Left lung (tissue), 4 donors: ENCODE measurements at regions not wholly inside any gene's neighbourhood (a gene's known extent, or its start where the extent isn't known, plus 50 kb on each side); places are given as distances from the start of the nearest gene placed in this dataset.
"Not testable (repeated sequence)": the region's sequence is repeated elsewhere in the genome, so short reads cannot be mapped to it uniquely, and the experiment has no call there.

ENCODE experiments used
- ATAC-seq: fragments of 200-7000 bp; cut with Tn5 transposase; one replicate; pipeline ENCODE4 v1.9.1; 2020; ENCODE audit warnings: moderate library complexity
- DNase-seq, 4 donors: peaks; one replicate each; pipeline ENCODE4 v3.0.0-alpha.2; 2013 to 2020
- H3K27ac ChIP-seq, 2 donors: fragments of 200-600 bp; sonication (generic) in 1 of 2; one replicate each; pipeline versions ENCODE4 v1.5.0 to v1.8.0; 2020 to 2021
- H3K27me3 ChIP-seq, 2 donors: fragments of 200-600 bp; sonication (generic) in 1 of 2; one replicate each; pipeline versions ENCODE4 v1.5.0 to v1.8.0; 2020 to 2021
- H3K36me3 ChIP-seq, 2 donors: fragments of 200-600 bp; sonication (generic) in 1 of 2; one replicate each; pipeline versions ENCODE4 v1.5.0 to v1.8.0; 2020 to 2021
- H3K4me1 ChIP-seq, 2 donors: fragments of 200-600 bp; one replicate each; pipeline ENCODE4 v1.8.0; 2021
- H3K4me3 ChIP-seq, 2 donors: fragments of 200-600 bp; sonication (generic) in 1 of 2; one replicate each; pipeline versions ENCODE4 v1.5.0 to v1.8.0; 2020 to 2021; ENCODE audit warnings: mild to moderate bottlenecking in 1 of 2
- H3K9me3 ChIP-seq, 2 donors: fragments of 200-600 bp; sonication (generic) in 1 of 2; one replicate each; pipeline versions ENCODE4 v1.5.0 to v1.8.0; 2020 to 2021
- CTCF ChIP-seq, 2 donors: fragments of 200-600 bp; sonication (generic) in 1 of 2; IDR thresholded peaks; one replicate each; pipeline versions ENCODE4 v1.5.0 to v1.8.0; 2021; ENCODE audit warnings: antibody characterized with exemption in 2 of 2
- intact Hi-C, 2 donors: fragments of 100-400 bp; cut with DNase I; formaldehyde crosslinking; loops; one replicate each; pipeline versions ENCODE4 v1.11.2 to v1.14.2; 2022
- donor health status: DM: no; HTN: yes; CAD: no.
- donor health status: DM: no; HTN: no; CAD: no.

- DNase-seq (no peak), ATAC-seq (no peak)
- Histone ChIP-seq H3K36me3 (no peaks in the 10 kb centered on the region), H3K4me3 (no peak overlapping the region), H3K27ac (no peak overlapping the region), H3K4me1 (no peaks in the 10 kb centered on the region), H3K9me3 (peaks cover 0 to 33% of the 10 kb centered on the region in 2 donors), H3K27me3 (no peaks in the 10 kb centered on the region)
- intact Hi-C loops = no loop called here
- no peak for TF ChIP-seq CTCF (IDR thresholded peaks at IDR 0.05)
Measured at GRCh38 chr12:86711731-86712130, 455.5 kb upstream of the MGAT4C start.

- DNase-seq = no peak
- peaks cover 0 to 35% of the 10 kb centered on the region in 2 donors for H3K9me3 ChIP-seq
- no peak overlapping the region for H3K27ac ChIP-seq
- no peak for TF ChIP-seq CTCF (IDR thresholded peaks at IDR 0.05)
- no peak for ATAC-seq
- intact Hi-C loops = no loop called here
- H3K4me3 ChIP-seq = no peak overlapping the region
- no peaks in the 10 kb centered on the region for H3K36me3 ChIP-seq
- no peaks in the 10 kb centered on the region for H3K27me3 ChIP-seq
- no peaks in the 10 kb centered on the region for H3K4me1 ChIP-seq
Measured at GRCh38 chr12:86710109-86710508, 453.9 kb upstream of the MGAT4C start.

- H3K4me1 ChIP-seq, intact Hi-C loops, H3K4me3 ChIP-seq, H3K27me3 ChIP-seq, H3K27ac ChIP-seq, H3K36me3 ChIP-seq, ATAC-seq, DNase-seq: not testable (repeated sequence)
- peaks cover 0 to 35% of the 10 kb centered on the region in 2 donors for H3K9me3 ChIP-seq
Measured at GRCh38 chr12:86709017-86709416, 452.8 kb upstream of the MGAT4C start.

- intact Hi-C loops = no loop called here
- Histone ChIP-seq H3K4me1 (no peaks in the 10 kb centered on the region), H3K27me3 (no peaks in the 10 kb centered on the region), H3K27ac (no peak overlapping the region), H3K4me3 (no peak overlapping the region), H3K36me3 (no peaks in the 10 kb centered on the region), H3K9me3 (no peaks in the 10 kb centered on the region)
- no peak for DNase-seq
- ATAC-seq = no peak
- TF ChIP-seq CTCF (IDR thresholded peaks at IDR 0.05) = no peak
Measured at GRCh38 chr12:86698641-86698980, 442.4 kb upstream of the MGAT4C start.

GRCh38 chr12:86697916-86698640 is 441.9 kb upstream of the MGAT4C start:
- no peak for TF ChIP-seq CTCF (IDR thresholded peaks at IDR 0.05)
- H3K27ac ChIP-seq = no peak overlapping the region
- DNase-seq = peak in 2 of 4 donors; percentile 27 to 32
- no peak overlapping the region for H3K4me3 ChIP-seq
- no peak for ATAC-seq
- no peaks in the 10 kb centered on the region for H3K27me3 ChIP-seq
- intact Hi-C loops = no loop called here
- H3K9me3 ChIP-seq = no peaks in the 10 kb centered on the region
- no peaks in the 10 kb centered on the region for H3K36me3 ChIP-seq
- H3K4me1 ChIP-seq = no peaks in the 10 kb centered on the region
